ENCODE measurements at regions not wholly inside any gene's neighbourhood (a gene's known extent, or its start where the extent isn't known, plus 50 kb on each side); places are given as distances from the start of the nearest gene placed in this dataset.

DNA sequence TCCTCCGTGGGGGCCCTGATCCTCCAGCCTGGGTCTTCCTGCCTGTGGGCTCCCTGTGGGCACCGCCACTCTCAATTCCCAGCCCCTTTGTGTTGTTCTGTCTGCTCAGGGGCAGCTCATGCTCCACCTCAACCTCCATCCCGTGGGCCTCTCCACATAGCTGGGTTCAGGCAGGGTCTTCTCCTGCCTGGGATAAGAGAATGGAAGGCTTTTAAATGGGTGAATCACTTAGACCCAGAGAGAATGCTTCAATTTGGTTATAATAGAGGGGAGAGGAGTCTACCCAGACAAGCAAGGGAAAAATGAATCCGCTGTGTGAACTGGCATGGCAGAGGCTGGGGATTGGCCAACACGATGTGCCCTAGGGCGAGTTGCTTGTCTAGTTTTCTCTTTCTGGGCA is 138.4 kb upstream of the MYCN start:
- TF ChIP-seq POLR2AphosphoS5 (IDR thresholded peaks at IDR 0.05; ENCODE audit: low read depth, low read length) (no peak), TAF1 (IDR thresholded peaks at IDR 0.05; ENCODE audit: low read depth, low read length) (no peak), POLR2A (IDR thresholded peaks at IDR 0.05; ENCODE audit: low read depth, low read length) (no peak), SPI1 (IDR thresholded peaks at IDR 0.05; ENCODE audit: low read depth, low read length) (no peak)
